HG02852 (cell line): ENCODE measurements at regions not wholly inside any gene's neighbourhood (a gene's known extent, or its start where the extent isn't known, plus 50 kb on each side); places are given as distances from the start of the nearest gene placed in this dataset.
"Not testable (repeated sequence)": the region's sequence is repeated elsewhere in the genome, so short reads cannot be mapped to it uniquely, and the experiment has no call there.

Experiments used
- ATAC-seq: cut with Tn5 transposase; IDR thresholded peaks from one replicate; pipeline ENCODE4 v1.9.1; 2021; ENCODE audit warnings: mild to moderate bottlenecking, moderate library complexity; ENCODE audit not compliant: unreplicated experiment

DNA sequence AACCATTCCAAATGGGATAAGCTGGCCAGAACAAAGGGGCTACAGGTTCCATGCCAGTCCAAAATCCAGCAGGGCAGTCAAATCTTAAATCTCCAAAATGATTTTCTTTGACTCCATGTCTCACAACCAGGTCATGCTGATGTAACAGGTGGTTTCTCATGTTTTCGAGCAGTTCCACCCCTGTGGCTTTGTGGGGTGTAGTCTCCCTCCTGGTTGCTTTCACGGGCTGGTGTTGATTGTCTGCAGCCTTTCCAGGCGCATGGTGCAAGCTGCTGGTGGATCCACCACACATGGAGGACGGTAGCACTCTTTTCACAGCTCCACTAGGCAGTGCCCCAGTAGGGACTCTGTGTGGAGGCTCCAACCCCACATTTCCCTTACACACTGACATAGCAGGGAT lies 425.5 kb upstream of the FTMT start:
- no peak for ATAC-seq

DNA sequence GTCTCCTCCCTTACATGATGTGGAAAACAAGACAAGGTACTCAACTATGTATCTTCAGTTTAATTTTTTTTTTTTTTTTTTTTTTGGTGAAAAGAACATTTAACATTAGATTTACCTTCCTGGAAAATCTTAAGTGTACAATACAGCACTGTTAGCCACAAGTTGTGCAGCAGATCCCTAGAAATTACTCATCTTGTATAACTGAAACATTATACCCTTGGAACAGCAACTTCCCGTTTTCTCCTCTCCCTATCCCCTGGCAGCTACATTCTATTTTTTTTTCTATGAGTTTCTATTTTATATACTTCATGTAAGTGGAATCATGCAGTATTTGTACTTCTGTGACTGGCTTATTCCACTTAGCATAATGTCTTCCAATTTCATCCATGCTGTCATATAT lies 421.9 kb upstream of the FTMT start:
- ATAC-seq, result no peak

DNA sequence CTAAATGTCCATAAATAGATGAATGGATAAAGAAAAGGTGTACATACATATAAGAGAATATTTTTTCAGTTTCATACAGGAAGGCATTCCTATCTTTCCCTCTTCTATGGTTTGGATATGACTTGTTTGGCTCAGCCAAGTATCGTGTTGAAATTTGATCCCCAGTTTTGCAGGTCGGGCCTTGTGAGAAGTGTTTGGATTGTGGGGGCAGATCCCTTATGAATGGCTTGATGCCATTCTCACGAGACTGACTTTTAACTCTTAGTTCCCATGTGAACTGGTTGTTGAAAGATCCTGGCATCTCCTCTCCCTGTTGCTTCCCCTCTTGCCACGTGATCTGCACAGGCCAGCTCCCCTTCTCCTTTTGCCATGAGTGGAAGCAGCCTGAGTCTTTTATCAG lies 421.1 kb upstream of the FTMT start:
- no peak for ATAC-seq

DNA sequence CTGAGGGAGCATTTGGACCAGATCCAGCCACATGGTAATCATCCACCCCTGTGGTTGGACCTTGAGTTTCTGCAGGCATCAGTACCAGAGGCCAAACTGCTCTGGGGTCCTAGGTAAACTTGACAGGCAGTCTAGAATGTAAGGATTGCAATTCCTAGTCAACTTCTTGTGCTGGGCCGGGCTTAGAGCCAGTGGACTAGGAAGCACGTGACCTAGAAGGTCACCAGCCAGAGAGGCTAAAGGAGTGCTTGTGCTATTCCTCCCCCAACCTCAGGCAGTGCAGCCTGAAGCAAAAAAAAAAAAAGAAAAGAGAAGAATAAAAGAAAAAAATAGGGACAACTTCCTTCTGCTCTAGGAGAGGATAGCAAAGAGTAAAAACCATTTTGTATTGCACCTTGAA lies 406.2 kb upstream of the FTMT start:
- no peak for ATAC-seq

DNA sequence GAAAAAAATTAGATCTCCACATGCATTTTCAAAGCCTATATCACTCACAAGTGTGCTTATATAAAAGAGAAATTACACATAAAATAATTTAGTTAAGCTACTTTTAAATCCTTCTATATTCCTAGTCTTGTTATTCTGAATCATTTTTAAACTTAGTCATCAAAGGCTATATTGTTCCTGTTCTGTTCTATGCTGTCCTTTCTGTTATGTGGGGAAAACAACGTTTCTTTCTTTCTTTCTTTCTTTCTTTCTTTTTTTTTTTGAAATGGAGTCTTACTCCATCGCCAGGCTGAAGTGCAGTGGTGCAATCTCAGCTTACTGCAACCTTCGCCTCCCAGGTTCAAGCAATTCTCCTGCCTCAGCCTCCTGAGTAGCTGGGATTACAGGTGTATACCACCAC lies 389.2 kb upstream of the FTMT start:
- ATAC-seq, result no peak

DNA sequence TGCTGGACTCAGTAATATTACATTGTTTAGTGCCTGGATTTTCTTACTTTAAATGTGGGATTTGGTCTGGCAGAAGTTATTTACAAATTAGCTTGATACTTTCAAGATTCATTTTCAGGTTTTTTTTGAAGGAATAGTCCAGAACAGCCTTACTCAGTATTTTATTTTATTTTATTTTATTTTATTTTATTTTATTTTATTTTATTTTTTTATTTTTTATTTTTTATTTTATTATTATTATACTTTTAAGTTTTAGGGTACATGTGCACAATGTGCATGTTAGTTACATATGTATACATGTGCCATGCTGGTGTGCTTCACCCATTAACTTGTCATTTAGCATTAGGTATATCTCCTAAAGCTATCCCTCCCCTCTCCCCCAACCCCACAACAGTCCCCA lies 380.5 kb upstream of the FTMT start:
- ATAC-seq, result not testable (repeated sequence)

DNA sequence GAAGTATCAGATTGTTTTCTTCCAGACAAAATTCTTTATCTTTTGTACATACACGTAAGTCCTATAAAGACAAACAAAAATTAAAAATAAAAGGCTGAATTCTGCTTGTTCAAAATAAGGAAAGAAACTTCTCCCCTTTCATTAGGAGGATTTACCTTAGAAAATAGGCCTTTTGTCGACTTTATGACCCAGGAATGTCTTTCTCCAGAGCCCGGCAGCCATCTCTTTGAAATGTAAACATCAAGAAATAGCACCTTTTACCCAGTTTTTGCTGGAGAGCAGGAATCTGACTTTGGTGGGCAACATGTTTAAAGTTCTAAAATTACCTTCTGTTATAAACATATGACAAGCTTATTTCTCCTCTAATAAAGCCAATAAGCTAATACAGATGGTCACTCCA lies 373.0 kb upstream of the FTMT start:
- no peak for ATAC-seq

DNA sequence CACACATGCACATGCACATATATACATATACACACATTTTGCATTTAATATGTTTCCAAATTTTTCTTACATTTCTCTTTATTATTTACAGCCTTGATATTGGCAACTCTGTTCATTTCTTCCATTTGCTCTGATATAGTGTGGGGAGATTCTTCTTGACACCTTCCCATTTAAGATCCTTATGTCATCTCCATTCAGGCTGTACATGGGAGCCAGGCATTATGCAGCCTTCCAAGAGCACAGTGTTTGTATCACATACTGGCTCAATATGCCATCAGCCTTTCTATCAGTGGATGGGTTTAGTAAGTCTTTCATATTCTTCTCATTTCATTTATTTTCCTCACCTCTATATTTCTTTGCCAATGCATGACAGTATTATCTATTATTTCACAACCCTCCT lies 372.3 kb upstream of the FTMT start:
- ATAC-seq, result no peak

DNA sequence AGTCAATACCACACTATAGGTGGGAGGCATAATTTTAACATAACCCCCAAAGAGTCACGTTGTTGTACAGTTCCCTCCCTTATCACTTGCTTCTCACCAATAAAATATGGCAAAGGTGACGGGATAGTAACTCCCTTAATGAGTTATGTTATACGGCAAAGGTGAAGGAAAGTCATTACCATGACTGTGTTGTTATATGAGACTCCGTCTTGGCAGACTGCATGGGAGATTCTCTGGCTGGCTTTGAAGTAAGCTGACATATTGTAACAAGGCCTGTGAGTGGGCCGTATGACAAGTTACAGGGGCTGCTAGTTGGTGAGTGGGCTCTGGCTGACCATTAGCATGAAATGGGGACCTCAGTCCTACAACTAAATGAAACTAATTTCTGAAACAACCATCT lies 366.4 kb upstream of the FTMT start:
- ATAC-seq, result no peak

DNA sequence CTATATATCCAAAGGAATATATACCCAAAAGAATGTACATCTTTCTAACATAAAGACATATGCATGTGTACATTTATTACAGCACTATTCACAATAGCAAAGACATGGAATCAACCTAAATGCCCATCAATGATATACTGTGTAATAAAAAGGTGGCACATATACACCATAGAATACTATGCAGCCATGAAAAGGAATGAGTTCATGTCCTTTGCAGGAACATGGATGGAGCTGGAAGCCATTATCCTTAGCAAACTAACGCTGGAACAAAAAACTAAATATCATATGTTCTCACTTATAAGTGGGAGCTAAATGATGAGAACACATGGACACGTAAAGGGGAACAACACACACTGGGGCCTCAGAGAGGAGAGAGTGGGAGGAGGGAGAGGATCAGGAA lies 365.7 kb upstream of the FTMT start:
- not testable (repeated sequence) for ATAC-seq

DNA sequence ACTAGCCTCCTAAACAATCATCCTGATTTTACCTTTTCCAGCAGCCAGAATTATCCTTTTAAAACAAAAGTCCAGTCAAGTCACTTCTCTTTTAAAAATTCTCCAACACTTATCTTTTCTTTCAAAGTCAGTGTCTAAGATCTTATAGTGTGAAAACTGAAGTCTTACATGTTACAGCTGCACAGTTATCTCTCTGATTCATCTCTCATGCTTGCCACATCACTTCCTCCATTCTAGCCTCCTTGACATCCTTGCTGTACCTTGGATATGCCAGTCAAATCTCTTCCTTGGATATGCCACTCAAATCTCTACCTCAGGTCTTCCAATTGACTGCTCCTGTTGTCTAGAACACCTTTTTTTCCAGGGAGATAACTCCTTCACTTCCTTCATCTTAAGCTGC lies 361.7 kb upstream of the FTMT start:
- ATAC-seq, result no peak

DNA sequence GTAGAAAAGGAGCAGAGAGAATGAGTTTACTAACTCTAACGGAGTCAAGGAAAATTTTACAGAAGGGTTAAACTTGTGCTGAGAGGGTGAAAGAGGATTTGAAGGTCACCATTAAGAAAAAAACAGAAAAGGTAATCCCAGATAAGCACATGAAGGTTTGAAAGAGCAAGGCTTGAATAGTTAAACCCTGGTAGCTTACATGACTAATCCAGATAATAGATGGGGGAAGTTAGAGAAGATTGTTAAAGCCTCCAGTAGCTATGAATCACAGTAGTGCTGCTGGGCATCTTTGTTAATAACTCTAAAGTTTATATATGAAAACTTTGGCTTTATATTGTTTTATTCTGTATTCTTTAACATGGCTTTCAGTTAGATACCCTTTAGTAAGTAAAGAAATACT lies 354.5 kb upstream of the FTMT start:
- no peak for ATAC-seq

DNA sequence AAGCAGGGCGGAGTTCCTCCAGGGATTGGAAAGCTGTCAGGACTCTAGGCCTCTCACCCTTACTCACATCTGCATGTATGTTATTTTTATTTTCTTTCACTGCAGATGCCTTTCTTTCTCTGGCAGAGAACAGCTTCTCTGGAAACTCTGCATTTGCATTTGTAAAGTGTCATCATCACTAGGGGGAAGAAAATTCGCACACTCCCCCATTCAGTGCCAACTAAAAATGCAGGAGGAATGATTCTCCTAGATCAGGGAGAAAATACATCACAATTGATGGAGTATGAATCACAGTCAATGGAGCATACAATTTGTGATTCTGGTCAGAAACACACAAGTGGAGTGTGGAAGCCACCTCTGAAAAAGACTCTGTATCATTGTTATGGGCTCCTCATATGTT lies 351.4 kb upstream of the FTMT start:
- ATAC-seq, result no peak

DNA sequence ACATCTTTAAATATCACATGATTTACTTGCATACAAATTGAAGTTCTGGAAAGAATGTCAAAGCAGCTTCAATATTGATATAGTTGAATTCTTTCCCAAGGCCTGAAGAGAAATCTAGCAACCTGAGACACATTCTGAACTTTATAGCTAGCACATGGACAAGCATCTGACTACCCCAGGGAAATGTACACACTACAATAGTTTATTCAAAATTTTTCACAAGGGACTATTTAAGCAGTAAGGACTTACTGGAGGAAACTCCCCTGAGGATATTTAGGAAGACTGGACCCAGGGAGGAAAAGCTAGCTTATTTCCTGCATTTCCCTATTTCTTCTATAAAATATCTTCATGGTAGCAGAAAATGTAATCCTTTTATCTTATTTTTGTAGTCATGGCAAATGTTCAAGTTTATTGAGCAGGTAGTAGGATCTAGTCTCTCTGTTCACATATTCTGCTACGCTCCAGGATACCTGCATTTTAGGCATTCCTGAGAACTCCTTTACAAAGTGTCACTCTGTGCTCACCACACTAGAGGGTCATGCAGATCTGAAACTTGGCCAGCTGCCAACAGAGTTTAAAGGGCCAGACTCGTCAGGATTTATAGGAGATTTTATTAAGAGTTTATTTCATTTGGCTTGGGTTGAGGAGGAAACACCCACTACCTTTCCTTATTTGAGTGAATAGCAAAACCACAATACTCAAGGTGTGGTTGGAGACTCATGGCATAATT lies 348.4 kb upstream of the FTMT start:
- no peak for ATAC-seq

DNA sequence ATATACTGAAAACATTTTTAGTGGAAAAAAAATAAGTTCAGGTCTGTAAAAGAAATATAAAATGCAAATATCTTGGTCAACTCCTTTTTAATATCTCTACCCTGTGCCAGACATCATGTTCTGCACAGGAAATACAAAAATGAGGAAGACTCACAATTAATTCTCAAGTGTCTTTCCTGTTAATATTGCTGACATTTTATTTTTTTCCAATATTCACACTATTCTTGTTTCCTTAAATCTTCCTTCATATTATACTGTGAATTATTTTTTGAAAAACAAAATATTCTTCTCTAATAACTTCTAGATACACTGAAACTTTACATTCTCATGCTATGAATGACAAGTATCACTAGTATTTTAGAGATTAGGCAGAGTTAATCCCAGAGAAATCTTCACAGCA lies 334.7 kb upstream of the FTMT start:
- no peak for ATAC-seq

DNA sequence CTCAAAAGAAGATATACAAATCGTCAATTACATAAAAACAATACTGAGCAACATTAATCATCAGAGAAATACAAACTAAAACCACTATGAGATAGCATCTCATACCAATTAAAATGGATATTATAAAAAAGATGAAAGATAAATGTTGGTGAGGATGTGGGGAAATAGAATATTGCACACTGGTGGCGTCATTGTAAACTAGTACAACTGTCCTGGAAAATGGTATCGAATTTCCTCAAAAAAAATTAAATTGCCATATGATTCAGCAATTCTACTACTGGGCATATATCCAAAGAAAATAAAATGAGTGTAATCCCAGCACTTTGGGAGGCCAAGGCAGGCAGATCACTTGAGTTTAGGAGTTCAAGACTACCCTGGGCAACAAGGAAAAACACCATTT lies 326.0 kb upstream of the FTMT start:
- no peak for ATAC-seq

DNA sequence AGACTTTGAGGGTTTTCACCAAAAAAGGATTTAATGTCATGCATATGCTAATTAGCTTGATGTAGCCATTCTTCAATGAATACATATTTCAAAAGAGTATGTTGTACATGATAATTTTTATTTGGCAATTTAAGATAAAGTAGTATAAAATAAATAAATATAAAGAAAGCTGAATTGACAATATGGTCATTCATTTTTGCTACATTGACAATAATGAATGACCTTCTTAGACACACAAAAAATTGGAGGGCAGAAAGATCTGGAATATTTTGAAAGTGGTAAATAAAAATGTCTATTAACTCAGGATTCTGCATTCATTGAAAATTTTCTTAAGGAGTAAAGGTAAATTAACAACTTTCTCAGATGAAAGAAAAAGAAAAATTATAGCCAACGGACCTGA lies 324.8 kb upstream of the FTMT start:
- ATAC-seq, result no peak

DNA sequence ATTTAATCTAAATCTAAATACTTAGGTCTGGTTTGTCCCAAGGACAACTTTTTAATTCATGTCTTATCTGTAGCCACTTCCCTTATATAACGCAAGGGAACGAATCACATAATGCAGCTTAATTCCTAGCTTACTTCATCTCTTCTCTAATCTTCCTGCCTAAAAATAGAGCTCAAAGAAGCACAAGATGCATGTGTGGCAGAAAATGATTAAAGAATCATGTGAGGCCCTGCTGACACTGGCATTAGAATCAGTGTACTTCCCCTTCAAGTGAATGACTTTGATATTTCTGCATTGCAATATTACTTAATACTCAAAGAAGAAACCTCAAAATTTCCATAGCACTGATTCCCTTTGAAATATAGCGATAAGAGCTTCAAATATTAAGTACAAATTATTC lies 317.9 kb upstream of the FTMT start:
- ATAC-seq, result no peak

DNA sequence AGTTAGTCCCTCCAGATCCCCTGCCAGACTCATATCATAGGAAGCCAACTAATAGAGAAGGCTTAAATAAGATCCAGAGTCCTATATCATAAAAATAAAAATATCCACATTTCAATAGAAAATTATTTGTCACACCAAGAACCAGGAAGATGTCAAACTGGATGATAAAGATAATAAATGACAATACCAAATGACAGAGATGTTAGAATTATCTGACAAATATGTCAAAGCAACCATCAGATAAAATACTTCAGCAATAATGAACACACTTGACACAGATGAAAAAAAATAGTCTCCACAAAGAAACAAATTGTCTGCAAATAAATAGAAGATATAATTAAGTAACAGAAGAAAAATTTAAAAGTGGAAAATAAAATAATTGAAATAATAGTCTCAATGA lies 300.7 kb upstream of the FTMT start:
- no peak for ATAC-seq

DNA sequence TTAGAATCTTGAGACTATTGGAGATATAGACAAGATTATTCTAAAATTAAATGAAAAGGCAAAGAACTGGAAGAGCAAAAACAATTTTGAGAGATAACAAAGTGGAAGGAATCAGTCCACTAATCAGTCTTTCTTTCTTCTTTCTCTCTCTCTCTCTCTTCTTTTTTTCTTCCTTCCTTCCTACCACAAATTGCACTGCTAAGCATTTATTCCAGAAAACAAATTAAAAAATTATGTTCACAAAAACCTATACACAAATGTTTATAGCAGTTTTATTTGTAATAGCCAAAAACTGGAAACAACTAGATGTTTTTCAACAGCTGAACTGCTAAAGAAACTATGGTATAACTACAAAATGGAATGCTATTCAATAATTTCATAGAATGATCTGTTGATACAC lies 291.9 kb upstream of the FTMT start:
- no peak for ATAC-seq

DNA sequence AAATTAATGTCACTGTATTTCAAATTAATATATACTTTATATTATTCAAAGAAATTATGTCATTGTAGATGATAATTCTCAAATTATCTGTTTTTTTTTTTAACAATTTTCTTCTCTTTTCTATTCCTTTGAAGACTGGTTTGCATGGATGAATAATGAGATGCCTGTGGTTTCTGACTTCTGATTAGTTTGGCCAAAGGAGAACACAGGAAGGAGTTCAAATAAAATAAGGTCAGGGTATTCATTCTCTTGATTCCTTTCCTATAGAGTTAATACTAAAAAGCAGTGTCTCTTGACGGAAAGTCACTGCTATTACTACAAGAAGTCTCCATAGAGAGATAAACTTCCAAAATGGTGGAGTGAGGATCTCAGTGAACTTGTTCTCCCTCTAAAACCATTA lies 279.6 kb upstream of the FTMT start:
- no peak for ATAC-seq

DNA sequence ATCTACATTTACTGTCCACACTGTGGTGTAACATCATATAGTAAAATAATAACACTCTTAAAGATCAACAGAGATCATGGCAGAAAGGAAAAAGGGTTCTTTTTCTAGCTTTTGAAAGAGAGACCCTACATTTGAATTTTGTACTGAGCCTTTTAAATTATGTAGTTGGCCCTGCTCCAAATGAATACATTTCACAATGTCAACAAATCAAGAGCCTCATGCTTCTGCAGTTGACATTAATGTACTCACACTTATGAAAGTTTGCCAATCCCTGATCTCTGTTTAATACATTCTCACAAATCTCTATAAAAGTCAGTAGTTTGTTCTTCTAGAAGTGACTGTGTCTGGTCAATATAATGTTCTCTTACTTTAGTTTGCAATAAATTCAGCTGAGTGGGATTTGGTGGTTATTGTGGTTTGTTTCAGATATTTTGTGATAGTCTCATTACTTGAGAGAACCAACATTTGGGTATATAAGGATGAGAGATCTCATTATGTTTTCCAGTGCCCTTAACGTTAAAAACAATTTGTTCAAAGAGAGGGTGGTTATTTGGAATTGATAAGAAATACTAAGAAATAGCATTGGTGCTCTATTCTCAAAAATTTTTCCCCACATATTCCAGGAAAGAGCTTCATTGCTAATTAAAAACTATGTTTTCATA lies 277.8 kb upstream of the FTMT start:
- no peak for ATAC-seq

DNA sequence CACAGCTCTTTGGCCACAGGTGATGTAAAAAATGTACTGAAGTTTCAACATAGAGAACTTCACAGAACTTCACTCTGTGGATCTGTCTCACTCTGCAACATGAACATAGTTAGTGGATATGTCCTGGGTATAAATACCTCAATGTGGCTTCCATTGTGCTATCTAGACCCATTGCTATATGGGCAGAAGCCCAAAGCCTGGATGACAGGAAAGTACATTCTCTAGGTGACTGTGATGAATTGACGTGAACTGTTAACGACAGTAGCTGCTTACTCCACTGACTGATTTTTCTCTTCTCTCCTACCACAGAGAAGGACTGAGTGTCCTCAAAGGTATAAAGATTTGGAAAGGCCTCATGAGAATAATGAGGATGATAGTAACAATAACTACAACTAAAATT lies 270.1 kb upstream of the FTMT start:
- no peak for ATAC-seq
